ENCODE measurements at regions not wholly inside any gene's neighbourhood (a gene's known extent, or its start where the extent isn't known, plus 50 kb on each side); places are given as distances from the start of the nearest gene placed in this dataset.

DNA sequence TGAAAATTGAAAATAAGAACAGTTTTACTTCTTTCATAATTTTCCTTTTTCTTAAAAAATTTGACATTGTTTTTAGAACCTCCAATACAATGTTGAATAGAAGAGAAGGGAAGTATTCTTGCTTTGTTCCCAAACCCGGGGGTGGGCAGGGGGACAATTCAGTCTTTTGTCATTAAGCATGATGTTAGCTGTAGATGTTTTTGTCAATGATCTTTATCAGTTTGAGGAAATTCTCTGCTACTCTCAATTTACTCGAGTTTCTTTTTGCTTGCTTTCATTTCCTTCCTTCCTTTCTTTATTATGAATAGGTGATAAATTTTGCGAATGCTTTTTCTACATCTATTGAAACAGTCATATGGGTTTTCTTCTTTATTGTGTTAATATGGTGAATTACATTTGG, 183.2 kb upstream of the FRMD6 start:
- intact Hi-C loops (cut with DNase I) = no loop called here
- no peak for TF ChIP-seq CTCF (IDR thresholded peaks at IDR 0.05; ENCODE audit: borderline replicate concordance, extremely low read depth, insufficient read depth)
- Histone ChIP-seq H3K27me3 (ENCODE audit: control insufficient read depth, insufficient read depth, low read length) (no peaks in the 10 kb centered on the region), H3K4me1 (ENCODE audit: control insufficient read depth in 2 of 3, insufficient read depth in 2 of 3, low read depth in 1 of 3, low read length in 3 of 3) (peaks cover 0 to 3% (median 0%) of the 10 kb centered on the region in 3 donors), H3K27ac (ENCODE audit: low read depth in 2 of 2, low read length in 2 of 2) (no peak overlapping the region), H3K9me3 (ENCODE audit: control insufficient read depth in 2 of 3, insufficient read depth in 1 of 3, low read length in 3 of 3) (no peaks in the 10 kb centered on the region), H3K36me3 (ENCODE audit: control insufficient read depth in 2 of 3, insufficient read depth in 3 of 3, low read length in 3 of 3) (no peaks in the 10 kb centered on the region), H3K9ac (ENCODE audit: low read length in 3 of 3) (no peak overlapping the region), H3K4me3 (ENCODE audit: low read length in 3 of 3) (no peak overlapping the region)
- FAIRE-seq (no peak), DNase-seq (no peak)

DNA sequence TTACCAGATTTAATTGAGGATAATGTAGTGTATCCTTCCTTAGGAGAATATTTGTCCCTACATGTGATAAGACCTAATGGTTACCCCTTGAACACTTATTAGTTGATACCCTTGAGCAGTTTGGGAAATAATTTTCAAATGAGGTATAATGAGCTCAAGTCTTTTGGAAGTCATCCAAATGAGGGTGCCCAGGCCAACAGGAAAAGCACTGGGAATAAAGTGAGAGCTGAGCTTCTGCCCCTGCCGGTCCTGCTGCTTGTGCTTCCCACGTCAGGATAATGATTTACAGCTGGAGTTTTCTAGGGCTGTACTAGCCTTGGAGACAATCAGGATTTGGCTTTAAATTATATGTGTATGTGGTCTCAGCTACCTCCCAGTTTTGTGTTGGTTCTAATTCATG, 178.8 kb upstream of the FRMD6 start:
- intact Hi-C loops (cut with DNase I) = no loop called here
- no peak for TF ChIP-seq CTCF (IDR thresholded peaks at IDR 0.05; ENCODE audit: borderline replicate concordance, extremely low read depth, insufficient read depth)
- Histone ChIP-seq H3K27me3 (ENCODE audit: control insufficient read depth, insufficient read depth, low read length) (no peaks in the 10 kb centered on the region), H3K9me3 (ENCODE audit: control insufficient read depth in 2 of 3, insufficient read depth in 1 of 3, low read length in 3 of 3) (no peaks in the 10 kb centered on the region), H3K9ac (ENCODE audit: low read length in 3 of 3) (no peak overlapping the region), H3K36me3 (ENCODE audit: control insufficient read depth in 2 of 3, insufficient read depth in 3 of 3, low read length in 3 of 3) (no peaks in the 10 kb centered on the region), H3K4me3 (ENCODE audit: low read length in 3 of 3) (no peak overlapping the region), H3K4me1 (ENCODE audit: control insufficient read depth in 2 of 3, insufficient read depth in 2 of 3, low read depth in 1 of 3, low read length in 3 of 3) (peaks cover 0 to 3% (median 0%) of the 10 kb centered on the region in 3 donors), H3K27ac (ENCODE audit: low read depth in 2 of 2, low read length in 2 of 2) (no peak overlapping the region)
- FAIRE-seq = no peak
- peak in 2 of 5 donors; percentile 51 to 58 for DNase-seq

DNA sequence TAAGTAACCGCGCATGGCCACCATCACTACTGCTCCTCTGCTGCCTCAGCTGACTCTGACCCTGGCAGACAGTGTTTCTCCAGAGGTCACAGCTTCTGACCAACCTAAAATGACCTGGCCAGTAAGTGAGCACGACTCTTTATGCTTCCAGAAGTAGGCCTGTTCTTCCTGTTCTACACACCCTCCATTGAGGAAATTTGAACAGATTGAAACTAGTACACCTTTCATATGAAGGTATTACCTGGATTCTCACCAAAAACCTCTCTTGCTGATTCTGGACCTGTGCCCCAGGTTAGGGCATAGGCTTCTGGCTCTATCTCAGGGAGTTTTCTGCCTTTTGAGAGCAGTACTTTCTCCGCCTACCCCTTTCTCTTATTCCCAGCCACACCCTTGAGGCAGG, 178.4 kb upstream of the FRMD6 start:
- no peak for TF ChIP-seq CTCF (IDR thresholded peaks at IDR 0.05; ENCODE audit: borderline replicate concordance, extremely low read depth, insufficient read depth)
- no peak overlapping the region for H3K4me3 ChIP-seq (ENCODE audit: low read length in 3 of 3)
- H3K9me3 ChIP-seq (ENCODE audit: control insufficient read depth in 2 of 3, insufficient read depth in 1 of 3, low read length in 3 of 3) = no peaks in the 10 kb centered on the region
- H3K9ac ChIP-seq (ENCODE audit: low read length in 3 of 3) = no peak overlapping the region
- no peaks in the 10 kb centered on the region for H3K27me3 ChIP-seq (ENCODE audit: control insufficient read depth, insufficient read depth, low read length)
- FAIRE-seq = no peak
- no peaks in the 10 kb centered on the region for H3K36me3 ChIP-seq (ENCODE audit: control insufficient read depth in 2 of 3, insufficient read depth in 3 of 3, low read length in 3 of 3)
- intact Hi-C loops (cut with DNase I) = no loop called here
- DNase-seq = no peak
- H3K4me1 ChIP-seq (ENCODE audit: control insufficient read depth in 2 of 3, insufficient read depth in 2 of 3, low read depth in 1 of 3, low read length in 3 of 3) = peaks cover 0 to 3% (median 0%) of the 10 kb centered on the region in 3 donors
- no peak overlapping the region for H3K27ac ChIP-seq (ENCODE audit: low read depth in 2 of 2, low read length in 2 of 2)

Measured in kidney (tissue), 13 donors.